Islet precursor cell (in vitro differentiated cells): ENCODE measurements at regions not wholly inside any gene's neighbourhood (a gene's known extent, or its start where the extent isn't known, plus 50 kb on each side); places are given as distances from the start of the nearest gene placed in this dataset.

Experiments used
- DNase-seq: peaks from one replicate; pipeline ENCODE4 v3.0.0-alpha.2; 2018

GRCh38 chr10:43992816-43993215, 344.1 kb upstream of the ZNF32 start:
- peak; percentile 4 for DNase-seq

- DNase-seq: no peak
Measured at GRCh38 chr10:43986374-43986773, 337.7 kb upstream of the ZNF32 start.

- DNase-seq: peak; percentile 39
Measured at GRCh38 chr10:43985941-43986340, 337.3 kb upstream of the ZNF32 start.

- peak; percentile 14 for DNase-seq
Measured at GRCh38 chr10:43983856-43984271, 335.2 kb upstream of the ZNF32 start.

- DNase-seq: peak; percentile 40
Measured at GRCh38 chr10:43983405-43983804, 334.7 kb upstream of the ZNF32 start.

- DNase-seq: peak; percentile 24
Measured at GRCh38 chr10:43982250-43982649, 333.6 kb upstream of the ZNF32 start.

GRCh38 chr10:43981696-43982095, 333.0 kb upstream of the ZNF32 start:
- DNase-seq: no peak

GRCh38 chr10:43981232-43981631, 332.6 kb upstream of the ZNF32 start:
- DNase-seq: no peak

- DNase-seq: peak; percentile 16
Measured at GRCh38 chr10:43980715-43981114, 332.0 kb upstream of the ZNF32 start.

- peak; percentile 51 for DNase-seq
Measured at GRCh38 chr10:43980313-43980712, 331.6 kb upstream of the ZNF32 start.

GRCh38 chr10:43979551-43979950, 330.9 kb upstream of the ZNF32 start:
- peak; percentile 21 for DNase-seq

GRCh38 chr10:43978936-43979335, 330.3 kb upstream of the ZNF32 start:
- DNase-seq: peak; percentile 10

GRCh38 chr10:43978091-43978490, 329.4 kb upstream of the ZNF32 start:
- no peak for DNase-seq

GRCh38 chr10:43976292-43976691, 327.6 kb upstream of the ZNF32 start:
- no peak for DNase-seq

GRCh38 chr10:43973801-43974200, 325.1 kb upstream of the ZNF32 start:
- DNase-seq: no peak

- peak; percentile 16 for DNase-seq
Measured at GRCh38 chr10:43972976-43973647, 324.4 kb upstream of the ZNF32 start.

- peak; percentile 33 for DNase-seq
Measured at GRCh38 chr10:43971981-43972380, 323.3 kb upstream of the ZNF32 start.

- peak; percentile 8 for DNase-seq
Measured at GRCh38 chr10:43971306-43971705, 322.6 kb upstream of the ZNF32 start.

GRCh38 chr10:43970717-43971116, 322.0 kb upstream of the ZNF32 start:
- DNase-seq: peak; percentile 12

- peak; percentile 38 for DNase-seq
Measured at GRCh38 chr10:43970018-43970698, 321.5 kb upstream of the ZNF32 start.

GRCh38 chr10:43969506-43969905, 320.8 kb upstream of the ZNF32 start:
- DNase-seq: peak; percentile 43

GRCh38 chr10:43968961-43969360, 320.3 kb upstream of the ZNF32 start:
- DNase-seq: peak; percentile 22

GRCh38 chr10:43968076-43968475, 319.4 kb upstream of the ZNF32 start:
- peak; percentile 14 for DNase-seq

- peak; percentile 6 for DNase-seq
Measured at GRCh38 chr10:43966571-43966965, 317.9 kb upstream of the ZNF32 start.
